GM21381 (cell line): ENCODE measurements at regions not wholly inside any gene's neighbourhood (a gene's known extent, or its start where the extent isn't known, plus 50 kb on each side); places are given as distances from the start of the nearest gene placed in this dataset.

Experiments used
- ATAC-seq: cut with Tn5 transposase; IDR thresholded peaks from one replicate; pipeline ENCODE4 v1.9.1; 2021; ENCODE audit warnings: mild to moderate bottlenecking, moderate library complexity; ENCODE audit not compliant: unreplicated experiment

DNA sequence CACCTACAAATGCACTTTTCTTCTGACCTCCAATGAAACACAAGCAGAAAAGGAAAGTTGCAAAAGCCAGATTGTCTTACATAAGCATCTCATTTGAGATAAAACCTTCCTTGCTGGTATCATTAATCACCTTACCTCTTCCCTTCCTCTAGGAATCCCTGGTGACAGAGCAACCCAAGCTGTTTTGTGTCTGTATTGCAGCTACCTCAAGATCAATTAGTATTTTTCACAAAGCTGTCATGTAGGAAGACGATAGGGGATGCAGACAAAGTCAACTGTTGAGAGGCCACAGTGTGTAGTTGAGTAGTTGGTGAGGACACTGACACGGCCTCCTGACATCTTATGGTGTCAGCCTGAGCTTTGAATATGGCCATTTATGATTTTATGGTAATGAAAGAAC, 339.1 kb upstream of the SLC10A2 start:
- no peak for ATAC-seq

GRCh38 chr13:103403814-103404213, 337.6 kb upstream of the SLC10A2 start:
- ATAC-seq: no peak

GRCh38 chr13:103403148-103403740, 337.0 kb upstream of the SLC10A2 start:
- ATAC-seq: no peak

GRCh38 chr13:103395139-103395538, 328.9 kb upstream of the SLC10A2 start:
- no peak for ATAC-seq

DNA sequence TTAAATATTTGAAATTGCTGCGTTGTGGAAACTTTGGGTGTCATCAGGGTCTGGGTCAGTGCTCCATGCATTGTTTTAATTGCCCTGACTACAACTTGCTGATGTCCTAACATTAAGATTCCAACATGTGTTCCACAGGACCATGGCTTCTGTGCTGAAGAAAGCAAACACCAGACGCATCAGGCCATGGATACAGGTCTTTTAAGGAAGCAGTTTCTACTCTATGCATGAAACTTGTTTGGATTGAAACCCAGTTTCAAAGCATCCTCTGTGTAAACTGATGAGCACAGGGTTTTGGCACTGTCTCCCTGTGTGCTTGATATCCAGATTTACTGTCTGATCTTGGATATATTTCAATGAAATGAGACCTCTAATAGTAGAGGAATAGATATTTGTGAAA, 328.4 kb upstream of the SLC10A2 start:
- no peak for ATAC-seq

GRCh38 chr13:103391936-103392335, 325.7 kb upstream of the SLC10A2 start:
- no peak for ATAC-seq

DNA sequence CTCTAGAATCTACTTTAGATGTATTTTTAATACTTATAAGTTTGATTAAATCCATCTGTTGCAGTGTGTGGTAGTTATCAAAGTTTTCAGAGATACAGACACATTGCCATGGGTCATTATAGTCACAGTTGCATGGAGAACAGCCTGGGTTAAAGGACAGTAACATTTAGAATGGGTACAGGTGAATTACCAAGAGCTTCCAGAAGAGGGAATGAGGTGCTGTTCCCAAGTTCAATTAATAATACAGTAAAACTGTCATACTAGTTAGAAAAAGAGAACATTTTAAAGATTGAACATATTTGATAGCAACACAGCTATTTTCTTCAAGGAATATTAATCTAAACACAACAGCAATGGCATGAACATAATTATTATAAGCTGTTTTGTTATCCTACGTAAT, 322.6 kb upstream of the SLC10A2 start:
- no peak for ATAC-seq

DNA sequence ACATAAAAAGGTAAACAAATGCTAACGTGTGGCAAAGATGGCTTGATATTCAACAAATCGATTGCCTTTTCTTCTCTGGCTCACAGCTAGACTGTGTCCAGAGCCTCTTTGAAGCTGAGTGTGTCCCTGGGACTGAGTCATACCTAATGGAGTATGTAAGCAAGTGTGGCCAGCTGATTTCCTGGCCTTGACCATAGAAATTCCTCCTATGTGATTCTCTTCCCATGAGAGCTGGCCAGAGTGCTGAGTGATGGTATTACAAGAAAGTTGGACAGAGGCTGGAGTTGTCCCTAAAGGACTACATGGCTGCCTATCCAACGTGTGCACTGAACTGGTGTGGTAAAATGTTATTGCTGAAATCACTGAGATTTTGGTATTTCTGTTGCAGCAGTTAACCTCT, 320.1 kb upstream of the SLC10A2 start:
- no peak for ATAC-seq

DNA sequence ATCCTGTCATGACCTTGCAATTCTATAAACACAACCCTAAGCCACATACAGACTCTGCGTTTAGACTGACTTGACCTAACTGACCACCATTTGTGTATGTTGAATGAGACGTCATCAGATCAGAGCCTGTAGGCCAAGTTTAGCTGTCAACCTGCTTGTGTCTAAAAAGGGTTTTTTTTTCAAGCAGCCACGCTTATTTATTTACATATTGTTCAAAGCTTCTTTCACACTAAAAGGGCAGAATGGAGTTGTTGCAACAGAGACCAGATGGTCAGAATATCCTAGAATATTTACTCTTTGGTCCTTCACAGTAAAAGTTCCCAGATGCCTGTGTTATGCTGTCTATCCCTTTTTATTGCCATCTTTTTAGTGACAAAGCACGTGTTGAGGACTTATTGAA, 307.7 kb upstream of the SLC10A2 start:
- no peak for ATAC-seq

DNA sequence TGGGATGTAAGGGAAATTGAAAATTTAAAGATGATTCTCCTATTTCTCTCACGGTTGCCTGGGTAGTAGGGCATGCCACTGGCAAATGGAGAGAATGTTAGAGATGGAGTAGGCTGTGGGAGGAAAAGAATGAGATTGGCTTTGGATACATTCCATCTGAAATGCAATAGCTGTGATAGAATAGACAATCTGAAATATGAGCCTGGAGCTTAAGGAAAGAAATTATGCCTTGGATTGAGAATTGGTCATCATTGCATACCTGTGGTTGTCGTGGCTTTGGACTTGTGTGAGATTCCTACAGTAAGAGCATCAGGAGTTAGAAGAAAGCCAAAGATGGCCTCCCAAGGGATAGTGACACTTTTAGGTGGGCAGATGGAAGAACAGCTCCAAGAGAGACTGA, 305.1 kb upstream of the SLC10A2 start:
- no peak for ATAC-seq

DNA sequence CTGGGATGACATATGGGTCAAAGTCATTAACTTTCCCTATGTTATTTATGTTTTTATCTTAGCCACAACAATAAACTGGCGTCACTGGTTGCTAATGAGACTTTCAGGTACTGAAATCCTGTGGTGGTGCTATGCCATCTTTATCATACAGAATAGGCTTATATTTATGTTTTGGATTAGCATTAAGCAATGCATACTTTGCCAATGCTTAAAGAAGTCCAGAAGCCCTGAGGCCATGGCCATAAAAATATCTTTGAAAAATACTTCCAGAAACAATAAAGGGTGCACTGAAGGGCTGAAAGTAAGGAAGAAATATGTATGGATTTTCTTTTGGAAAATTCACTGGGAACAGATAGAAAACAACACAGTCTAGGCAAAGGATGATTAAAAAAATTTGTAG, 304.6 kb upstream of the SLC10A2 start:
- no peak for ATAC-seq

GRCh38 chr13:103358255-103358932, 292.2 kb upstream of the SLC10A2 start:
- ATAC-seq: no peak

DNA sequence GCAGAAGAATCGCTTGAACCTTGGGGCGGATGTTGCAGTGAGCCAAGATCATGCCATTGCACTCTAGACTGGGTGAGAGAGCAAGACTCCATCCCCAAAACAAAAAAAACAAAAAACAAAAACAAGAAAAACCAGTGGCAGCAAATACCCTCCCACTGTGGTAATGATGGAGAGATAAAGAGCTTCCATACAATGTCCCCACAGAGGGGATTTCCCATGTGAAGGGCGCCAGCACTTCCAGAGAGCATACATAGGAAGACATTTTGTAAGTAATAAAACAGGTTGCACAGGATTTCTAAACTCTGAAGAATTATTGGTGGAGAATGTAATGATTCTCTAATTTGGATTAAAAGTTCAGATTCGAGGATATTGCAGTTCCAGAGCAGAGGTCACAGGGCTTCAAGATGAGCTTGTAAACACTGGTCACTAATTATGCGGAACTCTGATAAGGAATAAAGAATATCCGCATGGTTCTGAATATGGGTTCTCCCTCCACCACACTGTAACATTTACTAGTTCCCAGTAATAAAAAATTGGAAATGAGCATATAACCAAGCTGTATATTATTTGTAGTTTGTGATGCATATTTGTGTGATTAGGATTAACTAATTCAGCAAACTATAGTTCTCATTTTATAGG, 290.1 kb upstream of the SLC10A2 start:
- ATAC-seq: no peak

GRCh38 chr13:103354171-103354570, 288.0 kb upstream of the SLC10A2 start:
- no peak for ATAC-seq

DNA sequence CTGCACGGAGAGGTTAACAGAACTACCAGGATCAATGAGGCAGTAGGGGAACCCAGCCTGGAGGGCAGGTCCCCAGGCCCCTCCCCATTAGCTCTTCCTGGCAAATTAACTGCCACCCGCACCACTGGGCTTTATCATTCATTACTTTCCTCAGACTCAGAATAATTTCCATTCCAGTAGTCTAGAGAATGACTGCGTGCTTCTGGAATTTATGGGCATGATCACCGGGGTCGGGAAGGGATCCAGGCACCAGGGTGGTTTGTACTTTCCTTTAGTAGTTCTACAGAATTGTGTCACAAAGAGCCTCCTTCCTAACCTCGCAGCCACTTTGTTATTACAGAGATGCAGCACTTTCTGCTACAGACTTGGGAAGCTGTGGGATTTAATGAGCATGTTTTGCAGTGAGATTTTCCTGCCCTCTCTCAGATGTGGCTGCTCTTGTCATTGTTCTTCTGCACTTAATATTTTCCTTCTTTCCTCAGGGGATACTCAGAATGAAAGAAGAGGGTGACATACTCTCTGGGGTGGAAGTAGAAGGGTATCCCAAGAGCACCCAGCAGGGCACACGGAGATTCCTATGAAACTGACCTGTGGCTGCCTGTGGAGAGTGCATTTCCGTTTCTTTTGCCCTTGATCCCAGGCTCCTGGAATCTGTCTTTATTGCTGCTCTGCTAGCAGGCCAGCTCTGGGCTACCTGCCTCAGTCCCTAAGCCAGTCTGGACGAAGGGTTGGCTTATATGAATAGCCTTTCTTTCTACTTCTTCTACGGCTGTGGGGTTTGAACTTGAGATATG, 285.0 kb upstream of the SLC10A2 start:
- no peak for ATAC-seq

GRCh38 chr13:103350147-103350546, 283.9 kb upstream of the SLC10A2 start:
- no peak for ATAC-seq

- no peak for ATAC-seq
These were observed 283.2 kb upstream of the SLC10A2 start for GRCh38 chr13:103349211-103349980.

DNA sequence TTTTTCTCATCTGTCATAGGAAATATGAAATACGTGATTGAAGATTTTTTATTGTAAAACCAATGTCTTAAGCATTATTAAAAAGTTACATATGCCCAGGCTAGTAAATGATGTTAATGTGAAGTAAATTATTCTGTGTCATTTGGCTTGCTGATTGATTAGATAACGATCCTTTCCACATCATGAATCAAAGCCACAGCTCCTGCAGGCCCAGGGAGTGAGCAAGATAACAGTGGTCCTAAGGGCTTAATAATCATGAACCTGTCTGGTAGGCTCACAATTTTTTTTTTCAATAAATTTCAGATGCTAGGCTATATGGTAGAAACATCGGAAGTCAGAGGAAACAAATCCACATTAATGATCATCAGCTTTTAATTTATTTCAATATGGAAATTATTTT, 269.0 kb upstream of the SLC10A2 start:
- no peak for ATAC-seq

GRCh38 chr13:103331924-103332323, 265.7 kb upstream of the SLC10A2 start:
- ATAC-seq: no peak

DNA sequence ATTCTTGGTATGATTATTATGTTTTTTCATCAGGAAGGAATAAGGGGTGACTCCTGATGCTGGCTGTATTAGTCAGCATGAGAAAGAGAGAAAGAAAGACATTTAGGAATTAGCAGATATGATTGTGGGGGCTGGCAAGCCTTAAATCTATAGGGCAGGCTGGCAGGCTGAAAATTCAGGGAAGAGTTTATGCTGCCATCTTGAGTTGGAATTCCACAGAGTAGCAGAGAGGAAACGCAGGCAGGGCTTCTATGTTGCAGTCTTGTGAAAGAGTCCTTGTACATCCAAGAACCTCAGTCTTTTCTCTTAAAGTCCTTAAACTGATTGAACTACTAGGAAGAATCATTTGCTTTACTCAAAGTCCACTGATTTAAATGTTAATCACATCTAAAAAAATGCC, 262.7 kb upstream of the SLC10A2 start:
- ATAC-seq: no peak

GRCh38 chr13:103326326-103326725, 260.1 kb upstream of the SLC10A2 start:
- ATAC-seq: no peak
